PC-9 (cell line): ENCODE measurements at regions not wholly inside any gene's neighbourhood (a gene's known extent, or its start where the extent isn't known, plus 50 kb on each side); places are given as distances from the start of the nearest gene placed in this dataset.

Experiments
- BruUV-seq: library from RNA; stranded (reverse); fragments of 400-500 nt; replicated peaks from 2 replicates; lab custom pipeline; 2021; lab: Mats Ljungman, UMichigan
- CTCF ChIA-PET: fragments of 300-600 bp; sonication (Branson Sonifier 250); formaldehyde crosslinking; loops from one replicate; lab custom pipeline; 2022; ENCODE audit warnings: antibody characterized with exemption; lab: Charles Lee
- POLR2A ChIA-PET: fragments of 300-600 bp; sonication (Branson Sonifier 250); formaldehyde crosslinking; loops from one replicate; lab custom pipeline; 2022; ENCODE audit warnings: antibody characterized with exemption; ENCODE audit not compliant: unreplicated experiment; lab: Charles Lee
- DNase-seq, 2 experiments: peaks; one replicate each; pipeline versions ENCODE4 v3.0.0 to v3.0.0-alpha.2; 2015 to 2022; ENCODE audit warnings: mixed read lengths in 1 of 2
- H2AFZ ChIP-seq: fragments of 200-600 bp; sonication (generic); 2 replicates; pipeline ENCODE4 v1.8.1; 2017; ENCODE audit warnings: antibody characterized with exemption
- H3F3A ChIP-seq: fragments of 200-600 bp; sonication (generic); 2 replicates; pipeline ENCODE4 v1.8.1; 2017; ENCODE audit warnings: antibody characterized with exemption, mild to moderate bottlenecking, low read depth; ENCODE audit not compliant: insufficient read depth
- H3K27ac ChIP-seq: fragments of 200-600 bp; sonication (generic); 2 replicates; pipeline ENCODE4 v1.6.1; 2016; ENCODE audit warnings: mixed run types
- H3K27me3 ChIP-seq: fragments of 200-600 bp; sonication (generic); 2 replicates; pipeline ENCODE4 v1.6.1; 2016; ENCODE audit warnings: low read depth, mixed run types; ENCODE audit not compliant: insufficient read depth
- H3K36me3 ChIP-seq: fragments of 200-600 bp; sonication (generic); 2 replicates; pipeline ENCODE4 v1.6.1; 2016; ENCODE audit warnings: low read depth, mixed run types
- H3K4me1 ChIP-seq: fragments of 200-600 bp; sonication (generic); replicated peaks from 2 replicates; pipeline ENCODE4 v1.6.1; 2016; ENCODE audit warnings: mixed run types; ENCODE audit not compliant: insufficient read depth
- H3K4me2 ChIP-seq: fragments of 200-600 bp; sonication (generic); 2 replicates; pipeline ENCODE4 v1.6.1; 2017; ENCODE audit warnings: mixed run types
- H3K4me3 ChIP-seq: fragments of 200-600 bp; sonication (generic); 2 replicates; pipeline ENCODE4 v1.6.1; 2016; ENCODE audit warnings: mixed run types
- H3K79me2 ChIP-seq: fragments of 200-600 bp; sonication (generic); 2 replicates; pipeline ENCODE4 v1.6.1; 2017; ENCODE audit warnings: low read depth, mixed run types
- H3K9me2 ChIP-seq: fragments of 200-600 bp; sonication (generic); 2 replicates; pipeline ENCODE4 v1.8.1; 2017; ENCODE audit warnings: mild to moderate bottlenecking; ENCODE audit not compliant: insufficient read depth
- H3K9me3 ChIP-seq: fragments of 200-600 bp; sonication (generic); 2 replicates; pipeline ENCODE4 v1.8.1; 2016; ENCODE audit warnings: low read depth; ENCODE audit not compliant: insufficient read depth
- H4K20me1 ChIP-seq: fragments of 200-600 bp; sonication (generic); 2 replicates; pipeline ENCODE4 v1.8.1; 2017; ENCODE audit not compliant: insufficient read depth
- CTCF ChIP-seq: fragments of 200-600 bp; sonication (generic); conservative IDR thresholded peaks from 2 replicates; pipeline ENCODE4 v1.6.1; 2017; ENCODE audit warnings: mixed run types, antibody characterized with exemption, mild to moderate bottlenecking, moderate library complexity
- EZH2 ChIP-seq: fragments of 200-600 bp; sonication (generic); IDR thresholded peaks from 2 replicates; pipeline ENCODE4 v1.8.0; 2017; ENCODE audit warnings: antibody characterized with exemption, low read depth
- intact Hi-C: fragments of 100-400 bp; cut with micrococcal nuclease; formaldehyde crosslinking; loops from one replicate; pipeline ENCODE4 v1.10.0; 2022; ENCODE audit not compliant: unreplicated experiment

GRCh38 chr7:156109076-156109475 is 296.8 kb upstream of the SHH start:
- intact Hi-C loops, result no loop called here
- POLR2A ChIA-PET, result no interaction called here
- CTCF ChIA-PET, result no interaction called here
- no peak overlapping the region for H3K4me3 ChIP-seq
- no peak overlapping the region for H3K27ac ChIP-seq
- H3K4me1 ChIP-seq, result peaks cover 18% of the 10 kb centered on the region
- H3K36me3 ChIP-seq, result no peaks in the 10 kb centered on the region
- H3K27me3 ChIP-seq, result peaks cover 63% of the 10 kb centered on the region
- no peaks in the 10 kb centered on the region for H3K9me3 ChIP-seq
- H3K9me2 ChIP-seq, result no peaks in the 10 kb centered on the region
- DNase-seq, result no peak
- no peak overlapping the region for H2AFZ ChIP-seq
- no peak overlapping the region for H3K4me2 ChIP-seq
- BruUV-seq, result no TSS peak
- no peaks in the 10 kb centered on the region for H3K79me2 ChIP-seq
- H4K20me1 ChIP-seq, result no peaks in the 10 kb centered on the region
- TF ChIP-seq EZH2 (no peak), CTCF (no peak)
- H3F3A ChIP-seq, result no peaks in the 10 kb centered on the region

- intact Hi-C loops, result no loop called here
- DNase-seq, result no peak
- no peaks in the 10 kb centered on the region for H3K36me3 ChIP-seq
- POLR2A ChIA-PET, result no interaction called here
- peaks cover 3% of the 10 kb centered on the region; the same call in 1 of the 2 replicates for H3F3A ChIP-seq
- H3K9me3 ChIP-seq, result no peaks in the 10 kb centered on the region
- BruUV-seq, result no TSS peak
- CTCF ChIA-PET, result no interaction called here
- H2AFZ ChIP-seq, result no peak overlapping the region
- H3K27me3 ChIP-seq, result peaks cover 71% of the 10 kb centered on the region
- H3K79me2 ChIP-seq, result no peaks in the 10 kb centered on the region
- no peak overlapping the region for H3K4me2 ChIP-seq
- no peak for TF ChIP-seq EZH2
- no peak for TF ChIP-seq CTCF
- H3K4me1 ChIP-seq, result peaks cover 16% of the 10 kb centered on the region
- H3K27ac ChIP-seq, result no peak overlapping the region
- no peaks in the 10 kb centered on the region for H3K9me2 ChIP-seq
- no peak overlapping the region for H3K4me3 ChIP-seq
- no peaks in the 10 kb centered on the region for H4K20me1 ChIP-seq
Measured at GRCh38 chr7:156107957-156108356, 295.7 kb upstream of the SHH start.

GRCh38 chr7:156106107-156106426 is 293.8 kb upstream of the SHH start:
- no peak for DNase-seq
- CTCF ChIA-PET, result no interaction called here
- no peaks in the 10 kb centered on the region for H3K9me3 ChIP-seq
- intact Hi-C loops, result no loop called here
- H4K20me1 ChIP-seq, result no peaks in the 10 kb centered on the region
- H3K36me3 ChIP-seq, result no peaks in the 10 kb centered on the region
- H3K4me1 ChIP-seq, result peaks cover 23% of the 10 kb centered on the region
- H2AFZ ChIP-seq, result no peak overlapping the region
- H3K4me2 ChIP-seq, result no peak overlapping the region; the same call in 1 of the 2 replicates
- no TSS peak for BruUV-seq
- no peak overlapping the region for H3K4me3 ChIP-seq
- H3K27ac ChIP-seq, result no peak overlapping the region
- H3K9me2 ChIP-seq, result no peaks in the 10 kb centered on the region
- peaks cover 61% of the 10 kb centered on the region for H3K27me3 ChIP-seq
- POLR2A ChIA-PET, result no interaction called here
- H3F3A ChIP-seq, result peaks cover 20% of the 10 kb centered on the region; the same call in 1 of the 2 replicates
- H3K79me2 ChIP-seq, result no peaks in the 10 kb centered on the region
- TF ChIP-seq CTCF (no peak), EZH2 (no peak)
